Loucy (cell line): ENCODE measurements at regions not wholly inside any gene's neighbourhood (a gene's known extent, or its start where the extent isn't known, plus 50 kb on each side); places are given as distances from the start of the nearest gene placed in this dataset.

Source experiments
- EZH2phosphoT487 ChIP-seq: fragments of 200-600 bp; IDR thresholded peaks from 2 replicates; pipeline ENCODE4 v1.6.1; 2018; ENCODE audit warnings: antibody characterized with exemption, mild to moderate bottlenecking, moderate library complexity, borderline replicate concordance
- TF ChIP-seq, protein P1 (sequence below): fragments of 200-600 bp; sonication (generic); conservative IDR thresholded peaks from 2 replicates; pipeline ENCODE4 v1.5.1; 2014; ENCODE audit warnings: mild to moderate bottlenecking, antibody characterized with exemption, low read length

- TF ChIP-seq, protein P1, sequence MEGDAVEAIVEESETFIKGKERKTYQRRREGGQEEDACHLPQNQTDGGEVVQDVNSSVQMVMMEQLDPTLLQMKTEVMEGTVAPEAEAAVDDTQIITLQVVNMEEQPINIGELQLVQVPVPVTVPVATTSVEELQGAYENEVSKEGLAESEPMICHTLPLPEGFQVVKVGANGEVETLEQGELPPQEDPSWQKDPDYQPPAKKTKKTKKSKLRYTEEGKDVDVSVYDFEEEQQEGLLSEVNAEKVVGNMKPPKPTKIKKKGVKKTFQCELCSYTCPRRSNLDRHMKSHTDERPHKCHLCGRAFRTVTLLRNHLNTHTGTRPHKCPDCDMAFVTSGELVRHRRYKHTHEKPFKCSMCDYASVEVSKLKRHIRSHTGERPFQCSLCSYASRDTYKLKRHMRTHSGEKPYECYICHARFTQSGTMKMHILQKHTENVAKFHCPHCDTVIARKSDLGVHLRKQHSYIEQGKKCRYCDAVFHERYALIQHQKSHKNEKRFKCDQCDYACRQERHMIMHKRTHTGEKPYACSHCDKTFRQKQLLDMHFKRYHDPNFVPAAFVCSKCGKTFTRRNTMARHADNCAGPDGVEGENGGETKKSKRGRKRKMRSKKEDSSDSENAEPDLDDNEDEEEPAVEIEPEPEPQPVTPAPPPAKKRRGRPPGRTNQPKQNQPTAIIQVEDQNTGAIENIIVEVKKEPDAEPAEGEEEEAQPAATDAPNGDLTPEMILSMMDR, result no peak
- no peak for TF ChIP-seq EZH2phosphoT487
Observed at GRCh38 chr10:58972576-58973234, 203.7 kb upstream of the PHYHIPL start.
